Glutamatergic neuron (in vitro differentiated cells): ENCODE measurements at regions not wholly inside any gene's neighbourhood (a gene's known extent, or its start where the extent isn't known, plus 50 kb on each side); places are given as distances from the start of the nearest gene placed in this dataset.

ENCODE experiments used
- DNase-seq: peaks from one replicate; pipeline ENCODE4 v3.0.0; 2022
- H3K27ac Mint-ChIP-seq: one replicate; pipeline ENCODE4 v1.8.0; 2020; ENCODE audit warnings: mild to moderate bottlenecking, mixed read lengths, inconsistent platforms; ENCODE audit not compliant: unreplicated experiment
- H3K27me3 Mint-ChIP-seq: one replicate; pipeline ENCODE4 v1.8.0; 2020; ENCODE audit warnings: mild to moderate bottlenecking, moderate library complexity, mixed read lengths, inconsistent platforms; ENCODE audit not compliant: unreplicated experiment
- H3K36me3 Mint-ChIP-seq: one replicate; pipeline ENCODE4 v1.8.0; 2020; ENCODE audit warnings: mild to moderate bottlenecking, mixed read lengths, inconsistent platforms; ENCODE audit not compliant: unreplicated experiment
- H3K4me1 Mint-ChIP-seq: one replicate; pipeline ENCODE4 v1.8.0; 2020; ENCODE audit warnings: mild to moderate bottlenecking, low read depth, mixed read lengths, inconsistent platforms; ENCODE audit not compliant: unreplicated experiment
- H3K4me3 Mint-ChIP-seq: one replicate; pipeline ENCODE4 v1.8.0; 2020; ENCODE audit warnings: mild to moderate bottlenecking, mixed read lengths, inconsistent platforms; ENCODE audit not compliant: unreplicated experiment
- H3K9me3 Mint-ChIP-seq: one replicate; pipeline ENCODE4 v1.8.0; 2020; ENCODE audit warnings: mild to moderate bottlenecking, moderate library complexity, mixed read lengths, inconsistent platforms; ENCODE audit not compliant: unreplicated experiment
- CTCF ChIP-seq: fragments of 200-600 bp; sonication (generic); IDR thresholded peaks from one replicate; pipeline ENCODE4 v1.5.0; 2021; ENCODE audit not compliant: partially characterized antibody, unreplicated experiment

GRCh38 chr5:1737790-1738405, 61.7 kb downstream of the MRPL36 start:
- Mint-ChIP-seq H3K36me3 (peaks cover 11% of the 10 kb centered on the region), H3K9me3 (peaks cover 3% of the 10 kb centered on the region), H3K4me1 (no peaks in the 10 kb centered on the region), H3K4me3 (no peak overlapping the region), H3K27me3 (peaks cover 3% of the 10 kb centered on the region), H3K27ac (no peak overlapping the region)
- peak; percentile 70 for TF ChIP-seq CTCF
- no peak for DNase-seq

GRCh38 chr5:1736889-1737711, 62.5 kb downstream of the MRPL36 start:
- H3K27ac Mint-ChIP-seq = no peak overlapping the region
- H3K4me3 Mint-ChIP-seq = no peak overlapping the region
- no peak for TF ChIP-seq CTCF
- no peaks in the 10 kb centered on the region for H3K4me1 Mint-ChIP-seq
- no peak for DNase-seq
- peaks cover 3% of the 10 kb centered on the region for H3K9me3 Mint-ChIP-seq
- H3K27me3 Mint-ChIP-seq = peaks cover 3% of the 10 kb centered on the region
- H3K36me3 Mint-ChIP-seq = peaks cover 8% of the 10 kb centered on the region

GRCh38 chr5:1736065-1736464, 63.6 kb downstream of the MRPL36 start:
- Mint-ChIP-seq H3K4me1 (no peaks in the 10 kb centered on the region), H3K4me3 (no peak overlapping the region), H3K36me3 (peaks cover 5% of the 10 kb centered on the region), H3K9me3 (peaks cover 3% of the 10 kb centered on the region), H3K27me3 (peaks cover 6% of the 10 kb centered on the region), H3K27ac (no peak overlapping the region)
- TF ChIP-seq CTCF = no peak
- no peak for DNase-seq

- Mint-ChIP-seq H3K27me3 (peaks cover 6% of the 10 kb centered on the region), H3K36me3 (no peaks in the 10 kb centered on the region), H3K4me1 (no peaks in the 10 kb centered on the region), H3K27ac (no peak overlapping the region), H3K4me3 (no peak overlapping the region), H3K9me3 (peaks cover 3% of the 10 kb centered on the region)
- TF ChIP-seq CTCF = no peak
- no peak for DNase-seq
Observed at GRCh38 chr5:1735320-1735970, 64.2 kb downstream of the MRPL36 start.

- Mint-ChIP-seq H3K9me3 (peaks cover 3% of the 10 kb centered on the region), H3K36me3 (no peaks in the 10 kb centered on the region), H3K4me1 (no peaks in the 10 kb centered on the region), H3K4me3 (no peak overlapping the region), H3K27me3 (peaks cover 6% of the 10 kb centered on the region), H3K27ac (no peak overlapping the region)
- DNase-seq = no peak
- no peak for TF ChIP-seq CTCF
Observed at GRCh38 chr5:1734908-1735289, 64.7 kb downstream of the MRPL36 start.
